GM18519 (cell line): ENCODE measurements at regions not wholly inside any gene's neighbourhood (a gene's known extent, or its start where the extent isn't known, plus 50 kb on each side); places are given as distances from the start of the nearest gene placed in this dataset.

Experiments
- ATAC-seq: cut with Tn5 transposase; IDR thresholded peaks from one replicate; pipeline ENCODE4 v1.9.1; 2021; ENCODE audit warnings: mild to moderate bottlenecking, moderate library complexity; ENCODE audit not compliant: unreplicated experiment, low FRiP score

- ATAC-seq = no peak
These were observed 71.1 kb upstream of the CD180 start for GRCh38 chr5:67267512-67268216.

- no peak for ATAC-seq
These were observed 70.2 kb upstream of the CD180 start for GRCh38 chr5:67266654-67267350.

GRCh38 chr5:67265951-67266350 is 69.4 kb upstream of the CD180 start:
- ATAC-seq = no peak

- no peak for ATAC-seq
These were observed 67.2 kb upstream of the CD180 start for GRCh38 chr5:67263656-67264408.

- no peak for ATAC-seq
These were observed 66.4 kb upstream of the CD180 start for GRCh38 chr5:67262956-67263355.

- ATAC-seq = no peak
These were observed 65.6 kb upstream of the CD180 start for GRCh38 chr5:67262206-67262605.

GRCh38 chr5:67259548-67260215 is 63.1 kb upstream of the CD180 start:
- no peak for ATAC-seq

- no peak for ATAC-seq
These were observed 60.9 kb upstream of the CD180 start for GRCh38 chr5:67257500-67257899.

- no peak for ATAC-seq
These were observed 60.5 kb upstream of the CD180 start for GRCh38 chr5:67257077-67257476.

GRCh38 chr5:67255881-67256280 is 59.3 kb upstream of the CD180 start:
- ATAC-seq = no peak

GRCh38 chr5:67253911-67254310 is 57.3 kb upstream of the CD180 start:
- ATAC-seq = no peak

GRCh38 chr5:67249590-67249895 is 52.9 kb upstream of the CD180 start:
- ATAC-seq = no peak

- no peak for ATAC-seq
These were observed 52.3 kb upstream of the CD180 start for GRCh38 chr5:67248703-67249589.

- no peak for ATAC-seq
These were observed 50.1 kb upstream of the CD180 start for GRCh38 chr5:67246546-67247268.
